Astrocyte (in vitro differentiated cells and primary cell): ENCODE measurements at regions not wholly inside any gene's neighbourhood (a gene's known extent, or its start where the extent isn't known, plus 50 kb on each side); places are given as distances from the start of the nearest gene placed in this dataset.

Source experiments
- EZH2 ChIP-seq: IDR thresholded peaks from 2 replicates; pipeline ENCODE4 v1.6.1; 2012; ENCODE audit warnings: mild to moderate bottlenecking, low read length, inconsistent platforms; ENCODE audit not compliant: insufficient read depth
- TF ChIP-seq, protein P1 (sequence below): IDR thresholded peaks from 2 replicates; pipeline ENCODE4 v1.5.1; 2011; ENCODE audit warnings: low read depth, mild to moderate bottlenecking, inconsistent platforms, low read length, moderate library complexity; ENCODE audit not compliant: insufficient read depth

DNA sequence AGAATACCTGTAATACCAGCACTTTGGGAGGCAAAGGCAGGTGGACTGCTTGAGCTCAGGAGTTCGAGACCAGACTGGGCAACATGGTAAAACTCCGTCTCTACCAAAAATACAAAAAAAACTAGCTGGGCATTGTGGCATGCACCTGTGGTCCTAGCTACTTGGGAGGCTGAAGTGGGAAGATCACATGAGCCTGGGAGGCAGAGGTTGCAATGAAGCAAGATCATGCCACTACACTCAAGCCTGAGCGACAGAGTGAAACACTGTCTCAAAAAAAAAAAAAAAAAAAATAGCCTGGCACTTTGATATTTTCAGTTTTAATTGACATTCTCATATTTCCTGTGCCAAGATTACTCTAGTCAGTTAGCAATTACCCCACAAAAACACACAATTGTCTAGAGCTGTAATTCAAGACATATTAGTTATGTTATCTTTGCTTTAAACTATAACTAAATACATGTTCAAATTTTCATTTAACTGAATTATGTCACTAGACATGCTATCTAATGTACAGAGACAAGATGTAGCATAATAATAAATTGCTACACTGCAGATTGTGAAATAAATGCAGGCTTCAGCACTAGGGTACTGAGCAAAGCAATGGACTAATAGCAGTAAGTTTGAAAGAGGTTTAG lies 378.2 kb upstream of the GRAMD2B start:
- TF ChIP-seq, protein P1, sequence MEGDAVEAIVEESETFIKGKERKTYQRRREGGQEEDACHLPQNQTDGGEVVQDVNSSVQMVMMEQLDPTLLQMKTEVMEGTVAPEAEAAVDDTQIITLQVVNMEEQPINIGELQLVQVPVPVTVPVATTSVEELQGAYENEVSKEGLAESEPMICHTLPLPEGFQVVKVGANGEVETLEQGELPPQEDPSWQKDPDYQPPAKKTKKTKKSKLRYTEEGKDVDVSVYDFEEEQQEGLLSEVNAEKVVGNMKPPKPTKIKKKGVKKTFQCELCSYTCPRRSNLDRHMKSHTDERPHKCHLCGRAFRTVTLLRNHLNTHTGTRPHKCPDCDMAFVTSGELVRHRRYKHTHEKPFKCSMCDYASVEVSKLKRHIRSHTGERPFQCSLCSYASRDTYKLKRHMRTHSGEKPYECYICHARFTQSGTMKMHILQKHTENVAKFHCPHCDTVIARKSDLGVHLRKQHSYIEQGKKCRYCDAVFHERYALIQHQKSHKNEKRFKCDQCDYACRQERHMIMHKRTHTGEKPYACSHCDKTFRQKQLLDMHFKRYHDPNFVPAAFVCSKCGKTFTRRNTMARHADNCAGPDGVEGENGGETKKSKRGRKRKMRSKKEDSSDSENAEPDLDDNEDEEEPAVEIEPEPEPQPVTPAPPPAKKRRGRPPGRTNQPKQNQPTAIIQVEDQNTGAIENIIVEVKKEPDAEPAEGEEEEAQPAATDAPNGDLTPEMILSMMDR, result no peak
- TF ChIP-seq EZH2, result no peak
